WTC11 (cell line): ENCODE measurements at regions not wholly inside any gene's neighbourhood (a gene's known extent, or its start where the extent isn't known, plus 50 kb on each side); places are given as distances from the start of the nearest gene placed in this dataset.

Source experiments
- ATAC-seq: fragments of 200-7000 bp; cut with Tn5 transposase; 2 replicates; pipeline ENCODE4 v1.10.0; 2021; ENCODE audit warnings: mild to moderate bottlenecking, moderate library complexity
- CTCF ChIA-PET: fragments of 300-600 bp; sonication (Branson Sonifier 250); formaldehyde crosslinking; loops from one replicate; lab custom pipeline; 2021; ENCODE audit warnings: antibody characterized with exemption; lab: Charles Lee
- POLR2A ChIA-PET: fragments of 350-600 bp; sonication (Branson Sonifier 250); formaldehyde crosslinking; loops from one replicate; lab custom pipeline; 2021; ENCODE audit warnings: antibody characterized with exemption; lab: Charles Lee
- DNase-seq: peaks from one replicate; pipeline ENCODE4 v3.0.0; 2021; ENCODE audit warnings: low spot score
- H3K27ac Mint-ChIP-seq: 2 replicates; pipeline ENCODE4 v1.8.0; 2021; ENCODE audit warnings: mixed read lengths
- H3K27me3 Mint-ChIP-seq: 2 replicates; pipeline ENCODE4 v1.8.0; 2021; ENCODE audit warnings: low read depth, mild to moderate bottlenecking, moderate library complexity, mixed read lengths
- H3K36me3 Mint-ChIP-seq: 2 replicates; pipeline ENCODE4 v1.8.0; 2021; ENCODE audit warnings: mixed read lengths
- H3K4me1 Mint-ChIP-seq: 2 replicates; pipeline ENCODE4 v1.8.0; 2022; ENCODE audit warnings: mixed read lengths
- H3K4me3 Mint-ChIP-seq: 2 replicates; pipeline ENCODE4 v1.8.0; 2021; ENCODE audit warnings: mild to moderate bottlenecking, moderate library complexity, mixed read lengths
- H3K9me3 Mint-ChIP-seq: 2 replicates; pipeline ENCODE4 v1.8.0; 2021; ENCODE audit warnings: mixed read lengths
- AFF4 ChIP-seq: sonication (generic); formaldehyde crosslinking; IDR thresholded peaks from 2 replicates; pipeline ENCODE4 v1.8.1; 2023; ENCODE audit warnings: mild to moderate bottlenecking, missing genetic modification reagents, borderline replicate concordance
- ATF1 ChIP-seq: sonication (generic); formaldehyde crosslinking; IDR thresholded peaks from 2 replicates; pipeline ENCODE4 v1.8.1; 2023; ENCODE audit warnings: mild to moderate bottlenecking, moderate library complexity, missing genetic modification reagents
- E2F4 ChIP-seq: sonication (generic); formaldehyde crosslinking; IDR thresholded peaks from 2 replicates; pipeline ENCODE4 v1.8.1; 2022; ENCODE audit warnings: low read depth, mild to moderate bottlenecking, moderate library complexity, missing genetic modification reagents, borderline replicate concordance
- E2F5 ChIP-seq: sonication (generic); formaldehyde crosslinking; IDR thresholded peaks from 2 replicates; pipeline ENCODE4 v1.8.1; 2022; ENCODE audit warnings: mild to moderate bottlenecking, moderate library complexity, missing genetic modification reagents
- ERG ChIP-seq: fragments of 250-450 bp; sonication (Bioruptor Pico); IDR thresholded peaks from 2 replicates; pipeline ENCODE4 v1.8.0; 2021; ENCODE audit warnings: mild to moderate bottlenecking
- FOXP4 ChIP-seq: sonication (generic); formaldehyde crosslinking; IDR thresholded peaks from 2 replicates; pipeline ENCODE4 v1.8.0; 2022; ENCODE audit warnings: mild to moderate bottlenecking, missing genetic modification reagents
- IRF2 ChIP-seq: sonication (generic); formaldehyde crosslinking; IDR thresholded peaks from 2 replicates; pipeline ENCODE4 v1.8.0; 2022; ENCODE audit warnings: low read depth, missing genetic modification reagents, borderline replicate concordance
- MXD4 ChIP-seq: fragments of 250-450 bp; sonication (Bioruptor Pico); IDR thresholded peaks from 2 replicates; pipeline ENCODE4 v1.8.0; 2021; ENCODE audit warnings: mild to moderate bottlenecking, moderate library complexity, borderline replicate concordance
- NR3C1 ChIP-seq: sonication (generic); formaldehyde crosslinking; conservative IDR thresholded peaks from 2 replicates; pipeline ENCODE4 v1.8.1; 2023; ENCODE audit warnings: low read depth, mild to moderate bottlenecking, missing genetic modification reagents
- PREB ChIP-seq: sonication (generic); formaldehyde crosslinking; IDR thresholded peaks from 2 replicates; pipeline ENCODE4 v1.8.1; 2022; ENCODE audit warnings: mild to moderate bottlenecking, missing genetic modification reagents, moderate library complexity, borderline replicate concordance
- RELA ChIP-seq: sonication (generic); formaldehyde crosslinking; IDR thresholded peaks from 2 replicates; pipeline ENCODE4 v1.8.1; 2022; ENCODE audit warnings: missing genetic modification reagents, mild to moderate bottlenecking, borderline replicate concordance
- RORB ChIP-seq: fragments of 250-450 bp; sonication (Bioruptor Pico); IDR thresholded peaks from 2 replicates; pipeline ENCODE4 v1.9.0; 2021; ENCODE audit warnings: mild to moderate bottlenecking
- SP1 ChIP-seq: sonication (generic); formaldehyde crosslinking; conservative IDR thresholded peaks from 2 replicates; pipeline ENCODE4 v1.8.1; 2022; ENCODE audit warnings: missing genetic modification reagents
- ZNF423 ChIP-seq: fragments of 250-450 bp; sonication (Bioruptor Pico); IDR thresholded peaks from 2 replicates; pipeline ENCODE4 v2.1.2; 2022; ENCODE audit warnings: mild to moderate bottlenecking, moderate library complexity

GRCh38 chrX:123080065-123080464, 104.0 kb upstream of the GRIA3 start:
- Mint-ChIP-seq H3K36me3 (no peaks in the 10 kb centered on the region), H3K27me3 (no peaks in the 10 kb centered on the region), H3K4me3 (no peak overlapping the region), H3K9me3 (no peaks in the 10 kb centered on the region; the same call in 1 of the 2 replicates), H3K27ac (no peak overlapping the region), H3K4me1 (peaks cover 11% of the 10 kb centered on the region)
- ChIA-PET CTCF (no interaction called here), POLR2A (no interaction called here)
- no peak for ATAC-seq
- DNase-seq = no peak
- TF ChIP-seq FOXP4 (no peak), NR3C1 (CRISPR knock-in tag) (no peak), AFF4 (CRISPR knock-in tag) (no peak), SP1 (no peak), RELA (no peak), MXD4 (CRISPR knock-in tag) (no peak), PREB (no peak), IRF2 (no peak)

GRCh38 chrX:123081776-123082175, 102.3 kb upstream of the GRIA3 start:
- peaks cover 9% of the 10 kb centered on the region; the same call in 1 of the 2 replicates for H3K27me3 Mint-ChIP-seq
- DNase-seq (no peak), ATAC-seq (no peak)
- no peak overlapping the region for H3K27ac Mint-ChIP-seq
- H3K4me3 Mint-ChIP-seq = no peak overlapping the region
- ChIA-PET CTCF (no interaction called here), POLR2A (no interaction called here)
- peaks cover 22% of the 10 kb centered on the region for H3K4me1 Mint-ChIP-seq
- no peak for TF ChIP-seq ZNF423
- TF ChIP-seq ATF1 (CRISPR knock-in tag) = no peak
- no peak for TF ChIP-seq RORB (CRISPR knock-in tag)
- no peak for TF ChIP-seq NR3C1 (CRISPR knock-in tag)
- no peak for TF ChIP-seq E2F5 (CRISPR knock-in tag)
- TF ChIP-seq PREB = no peak
- no peak for TF ChIP-seq MXD4 (CRISPR knock-in tag)
- TF ChIP-seq E2F4 (CRISPR knock-in tag) = no peak
- TF ChIP-seq ERG (CRISPR knock-in tag) = no peak
- H3K9me3 Mint-ChIP-seq = no peaks in the 10 kb centered on the region; the same call in 1 of the 2 replicates
- no peaks in the 10 kb centered on the region for H3K36me3 Mint-ChIP-seq
